ENCODE measurements at regions not wholly inside any gene's neighbourhood (a gene's known extent, or its start where the extent isn't known, plus 50 kb on each side); places are given as distances from the start of the nearest gene placed in this dataset.
A peak's percentile ranks its signal among the peaks of the same experiment; 100 is the strongest.
"Not testable (repeated sequence)": the region's sequence is repeated elsewhere in the genome, so short reads cannot be mapped to it uniquely, and the experiment has no call there.

GRCh38 chr12:65725376-65725775 lies 98.9 kb upstream of the HMGA2 start:
- H3K9me3 Mint-ChIP-seq = peaks cover 8% of the 10 kb centered on the region
- peaks cover 58% of the 10 kb centered on the region for H3K4me1 Mint-ChIP-seq
- peaks cover 8% of the 10 kb centered on the region for H3K36me3 Mint-ChIP-seq (ENCODE audit: low read depth)
- H3K27ac Mint-ChIP-seq = no peak overlapping the region
- H3K4me3 Mint-ChIP-seq = no peak overlapping the region
- H3K27me3 Mint-ChIP-seq (ENCODE audit: low read depth, poor library complexity) = peaks cover 9% of the 10 kb centered on the region
- DNase-seq = no peak
- TF ChIP-seq, protein P1, sequence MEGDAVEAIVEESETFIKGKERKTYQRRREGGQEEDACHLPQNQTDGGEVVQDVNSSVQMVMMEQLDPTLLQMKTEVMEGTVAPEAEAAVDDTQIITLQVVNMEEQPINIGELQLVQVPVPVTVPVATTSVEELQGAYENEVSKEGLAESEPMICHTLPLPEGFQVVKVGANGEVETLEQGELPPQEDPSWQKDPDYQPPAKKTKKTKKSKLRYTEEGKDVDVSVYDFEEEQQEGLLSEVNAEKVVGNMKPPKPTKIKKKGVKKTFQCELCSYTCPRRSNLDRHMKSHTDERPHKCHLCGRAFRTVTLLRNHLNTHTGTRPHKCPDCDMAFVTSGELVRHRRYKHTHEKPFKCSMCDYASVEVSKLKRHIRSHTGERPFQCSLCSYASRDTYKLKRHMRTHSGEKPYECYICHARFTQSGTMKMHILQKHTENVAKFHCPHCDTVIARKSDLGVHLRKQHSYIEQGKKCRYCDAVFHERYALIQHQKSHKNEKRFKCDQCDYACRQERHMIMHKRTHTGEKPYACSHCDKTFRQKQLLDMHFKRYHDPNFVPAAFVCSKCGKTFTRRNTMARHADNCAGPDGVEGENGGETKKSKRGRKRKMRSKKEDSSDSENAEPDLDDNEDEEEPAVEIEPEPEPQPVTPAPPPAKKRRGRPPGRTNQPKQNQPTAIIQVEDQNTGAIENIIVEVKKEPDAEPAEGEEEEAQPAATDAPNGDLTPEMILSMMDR (IDR thresholded peaks at IDR 0.05) = no peak

DNA sequence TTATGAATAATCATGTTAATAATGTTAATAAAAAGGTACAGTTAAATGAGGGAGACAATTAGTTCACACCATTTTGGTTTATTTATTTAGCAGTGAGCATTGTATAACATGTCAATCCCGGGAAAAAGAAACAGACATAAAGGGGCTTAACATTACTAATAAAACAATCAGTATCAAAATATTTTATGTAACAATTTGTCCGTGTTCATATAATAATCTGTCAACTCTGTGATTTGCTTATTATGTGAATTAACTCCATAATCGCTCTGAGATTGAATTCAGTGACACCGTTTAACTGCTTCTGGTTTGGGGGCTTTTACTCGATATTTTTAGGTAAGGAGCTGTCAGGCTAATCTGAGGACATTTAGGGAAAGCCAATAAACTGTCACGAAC lies 95.8 kb upstream of the HMGA2 start:
- Mint-ChIP-seq H3K36me3 (ENCODE audit: low read depth) (peaks cover 13% of the 10 kb centered on the region), H3K4me3 (peak overlapping the region; percentile 92), H3K4me1 (peaks cover 30% of the 10 kb centered on the region), H3K9me3 (peaks cover 8% of the 10 kb centered on the region), H3K27ac (peak overlapping the region; percentile 61), H3K27me3 (ENCODE audit: low read depth, poor library complexity) (peaks cover 14% of the 10 kb centered on the region)
- TF ChIP-seq, protein P1 (IDR thresholded peaks at IDR 0.05) = no peak
- DNase-seq = no peak

DNA sequence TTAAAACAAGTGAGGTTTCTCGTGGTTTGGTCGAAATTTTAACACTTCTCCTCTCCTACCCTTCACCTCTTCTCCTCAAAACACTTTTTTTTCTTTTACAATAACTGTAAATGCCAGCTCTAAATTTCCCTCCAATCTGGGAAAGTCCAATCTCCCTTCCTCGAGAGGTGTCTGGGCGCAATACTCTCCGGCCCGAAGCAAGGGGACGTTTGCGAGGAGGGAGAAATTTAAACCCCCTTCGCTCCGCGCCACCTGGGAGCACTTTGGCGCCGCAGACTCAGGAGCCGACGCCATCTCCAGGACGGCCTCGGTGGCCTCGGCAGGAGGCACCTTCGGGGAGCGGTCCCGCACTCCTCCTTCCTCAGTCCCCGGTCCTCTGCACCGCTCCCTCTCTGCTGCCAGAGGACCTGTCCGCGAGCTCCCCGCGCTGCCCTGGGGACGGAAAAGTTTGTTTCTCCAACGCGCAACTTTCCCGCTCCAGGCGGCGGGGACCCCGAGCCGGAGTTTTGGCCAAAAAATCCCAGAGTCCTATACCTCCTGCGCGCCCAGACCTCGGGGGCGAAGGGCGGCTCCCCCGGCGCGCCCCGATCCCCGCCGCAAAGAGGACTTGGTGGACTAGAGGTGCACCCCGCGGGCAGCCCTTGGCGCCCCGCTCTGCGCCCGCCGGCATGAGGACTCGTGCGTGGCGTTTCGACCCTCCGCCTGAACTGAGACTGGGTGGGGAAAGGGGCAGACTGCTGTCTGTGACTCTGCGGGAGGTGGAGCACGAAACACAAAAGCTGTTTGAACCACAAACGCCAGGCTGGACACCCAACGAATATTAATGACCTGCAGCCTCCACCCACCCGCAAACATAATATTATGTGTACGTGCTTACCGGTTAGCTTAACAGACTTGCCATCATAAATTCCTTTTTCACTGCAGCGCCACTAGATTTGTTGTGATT lies 95.2 kb upstream of the HMGA2 start:
- Mint-ChIP-seq H3K4me3 (peak overlapping the region; percentile 92), H3K27ac (peak overlapping the region; percentile 61), H3K4me1 (peaks cover 26% of the 10 kb centered on the region), H3K9me3 (peaks cover 8% of the 10 kb centered on the region), H3K36me3 (ENCODE audit: low read depth) (peaks cover 13% of the 10 kb centered on the region), H3K27me3 (ENCODE audit: low read depth, poor library complexity) (peaks cover 14% of the 10 kb centered on the region)
- DNase-seq = peak; percentile 60
- TF ChIP-seq, protein P1 (IDR thresholded peaks at IDR 0.05) = no peak

GRCh38 chr12:65731771-65732170 lies 92.5 kb upstream of the HMGA2 start:
- TF ChIP-seq, protein P1 (IDR thresholded peaks at IDR 0.05) = no peak
- peaks cover 14% of the 10 kb centered on the region for H3K27me3 Mint-ChIP-seq (ENCODE audit: low read depth, poor library complexity)
- peaks cover 12% of the 10 kb centered on the region for H3K36me3 Mint-ChIP-seq (ENCODE audit: low read depth)
- DNase-seq = no peak
- H3K4me1 Mint-ChIP-seq = peaks cover 27% of the 10 kb centered on the region
- no peak overlapping the region for H3K4me3 Mint-ChIP-seq
- no peak overlapping the region for H3K27ac Mint-ChIP-seq
- peaks cover 7% of the 10 kb centered on the region for H3K9me3 Mint-ChIP-seq

DNA sequence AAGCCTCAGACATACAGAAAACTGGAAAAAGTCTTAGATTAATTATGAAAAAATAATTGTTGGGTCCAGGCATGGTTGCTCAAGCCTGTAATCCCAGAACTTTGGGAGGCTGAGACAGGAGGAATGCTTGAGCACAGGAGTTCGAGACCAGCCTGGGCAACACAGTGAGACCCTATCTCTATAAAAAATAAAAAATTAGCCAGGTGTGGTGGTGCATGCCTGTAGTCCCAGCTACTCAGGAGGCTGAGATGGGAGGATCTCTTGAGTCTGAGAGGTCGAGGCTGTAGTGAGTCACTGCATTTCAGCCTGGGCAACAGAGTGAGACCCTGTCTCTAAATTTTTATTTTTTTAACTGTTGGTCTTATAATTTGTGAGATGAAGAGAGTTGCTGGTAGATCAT lies 90.6 kb upstream of the HMGA2 start:
- peaks cover 20% of the 10 kb centered on the region for H3K36me3 Mint-ChIP-seq (ENCODE audit: low read depth)
- DNase-seq, H3K4me3 Mint-ChIP-seq, H3K27ac Mint-ChIP-seq: not testable (repeated sequence)
- peaks cover 20% of the 10 kb centered on the region for H3K9me3 Mint-ChIP-seq
- peaks cover 38% of the 10 kb centered on the region for H3K4me1 Mint-ChIP-seq
- H3K27me3 Mint-ChIP-seq (ENCODE audit: low read depth, poor library complexity) = peaks cover 19% of the 10 kb centered on the region

- Mint-ChIP-seq H3K4me1 (peaks cover 37% of the 10 kb centered on the region), H3K27ac (no peak overlapping the region), H3K27me3 (ENCODE audit: low read depth, poor library complexity) (peaks cover 19% of the 10 kb centered on the region), H3K9me3 (peaks cover 22% of the 10 kb centered on the region), H3K4me3 (no peak overlapping the region), H3K36me3 (ENCODE audit: low read depth) (peaks cover 23% of the 10 kb centered on the region)
- TF ChIP-seq, protein P1 (IDR thresholded peaks at IDR 0.05) = no peak
- no peak for DNase-seq
These were observed 90.1 kb upstream of the HMGA2 start for GRCh38 chr12:65734226-65734625.

Data from nephron progenitor cell (in vitro differentiated cells).